GM21528 (cell line): ENCODE measurements at regions not wholly inside any gene's neighbourhood (a gene's known extent, or its start where the extent isn't known, plus 50 kb on each side); places are given as distances from the start of the nearest gene placed in this dataset.

Experiments used
- ATAC-seq: cut with Tn5 transposase; IDR thresholded peaks from one replicate; pipeline ENCODE4 v1.9.1; 2021; ENCODE audit warnings: mild to moderate bottlenecking, moderate library complexity; ENCODE audit not compliant: unreplicated experiment, low FRiP score

GRCh38 chr14:98955036-98955740 lies 316.8 kb downstream of the BCL11B start:
- no peak for ATAC-seq

GRCh38 chr14:98955741-98956070 lies 316.3 kb downstream of the BCL11B start:
- no peak for ATAC-seq

GRCh38 chr14:98956181-98956580 lies 315.8 kb downstream of the BCL11B start:
- no peak for ATAC-seq

DNA sequence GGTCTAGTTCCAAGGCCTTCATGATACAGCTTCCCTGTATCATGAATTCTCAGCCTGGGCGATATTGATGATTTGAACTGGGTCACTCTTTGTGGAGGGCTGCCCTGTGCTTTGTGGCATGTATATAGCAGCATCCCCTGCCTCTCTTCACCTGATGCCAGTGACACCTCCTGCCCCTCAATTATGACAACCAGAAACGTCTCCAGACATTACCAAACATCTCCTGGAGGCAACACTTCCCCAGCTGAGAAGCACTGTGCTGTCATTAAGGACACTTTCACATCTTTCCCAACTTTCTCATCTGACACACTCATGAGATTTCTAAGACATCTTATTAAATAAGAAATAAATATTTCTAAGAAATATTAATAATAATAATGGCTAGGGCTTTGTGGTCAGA lies 315.3 kb downstream of the BCL11B start:
- no peak for ATAC-seq

GRCh38 chr14:98957211-98958047 lies 314.6 kb downstream of the BCL11B start:
- no peak for ATAC-seq

GRCh38 chr14:98958048-98958631 lies 313.9 kb downstream of the BCL11B start:
- ATAC-seq, result no peak

GRCh38 chr14:98958632-98959031 lies 313.4 kb downstream of the BCL11B start:
- ATAC-seq, result no peak

DNA sequence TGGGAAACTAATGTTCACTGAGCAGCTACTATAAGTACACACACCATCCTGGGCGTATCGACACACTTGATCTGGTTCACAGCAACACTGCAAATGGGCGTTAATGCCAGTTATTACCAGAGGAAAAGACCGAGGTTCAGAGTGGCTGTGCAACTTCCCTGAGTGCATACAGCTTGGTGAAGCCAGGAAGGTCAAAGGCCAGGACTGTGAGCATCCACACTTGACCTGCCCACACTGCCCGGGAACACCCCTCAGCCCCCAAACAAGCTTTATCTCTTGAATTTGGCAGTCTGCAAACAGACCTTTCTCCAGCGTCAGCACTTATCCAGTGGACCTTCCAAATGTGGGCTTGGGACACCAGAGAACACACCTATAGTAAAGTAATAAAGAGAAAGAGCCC lies 312.6 kb downstream of the BCL11B start:
- no peak for ATAC-seq

- ATAC-seq, result no peak
Observed at GRCh38 chr14:98959958-98960616, 311.9 kb downstream of the BCL11B start.

- ATAC-seq, result no peak
Observed at GRCh38 chr14:98960617-98961013, 311.4 kb downstream of the BCL11B start.

- no peak for ATAC-seq
Observed at GRCh38 chr14:98961191-98961590, 310.8 kb downstream of the BCL11B start.

- ATAC-seq, result no peak
Observed at GRCh38 chr14:98962118-98962517, 309.9 kb downstream of the BCL11B start.

- no peak for ATAC-seq
Observed at GRCh38 chr14:98963610-98964009, 308.4 kb downstream of the BCL11B start.

GRCh38 chr14:98964171-98964570 lies 307.8 kb downstream of the BCL11B start:
- ATAC-seq, result no peak

DNA sequence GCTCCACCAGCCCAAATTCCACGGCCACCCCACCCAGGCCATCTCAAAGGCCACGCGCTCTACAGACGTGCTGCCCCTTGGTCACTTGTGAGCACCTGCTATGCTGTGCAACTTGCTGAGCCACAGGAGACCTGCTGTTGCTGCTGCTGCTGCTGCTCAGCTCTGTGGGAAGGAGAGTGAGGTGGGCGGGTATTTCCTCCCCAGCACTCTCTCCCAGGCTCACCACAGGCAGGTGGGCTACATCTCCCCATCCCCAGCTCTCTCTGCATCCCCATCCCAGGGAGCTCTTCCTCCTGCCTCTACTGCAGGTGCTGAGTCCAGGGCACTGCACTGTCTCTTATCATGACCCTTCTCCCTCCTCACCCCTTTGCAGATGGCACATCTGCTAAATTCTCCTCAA lies 306.9 kb downstream of the BCL11B start:
- ATAC-seq, result no peak

GRCh38 chr14:98966016-98966415 lies 306.0 kb downstream of the BCL11B start:
- ATAC-seq, result no peak

GRCh38 chr14:98966475-98967162 lies 305.4 kb downstream of the BCL11B start:
- no peak for ATAC-seq

- no peak for ATAC-seq
Observed at GRCh38 chr14:98974113-98974512, 297.9 kb downstream of the BCL11B start.

- no peak for ATAC-seq
Observed at GRCh38 chr14:98976271-98976670, 295.7 kb downstream of the BCL11B start.

DNA sequence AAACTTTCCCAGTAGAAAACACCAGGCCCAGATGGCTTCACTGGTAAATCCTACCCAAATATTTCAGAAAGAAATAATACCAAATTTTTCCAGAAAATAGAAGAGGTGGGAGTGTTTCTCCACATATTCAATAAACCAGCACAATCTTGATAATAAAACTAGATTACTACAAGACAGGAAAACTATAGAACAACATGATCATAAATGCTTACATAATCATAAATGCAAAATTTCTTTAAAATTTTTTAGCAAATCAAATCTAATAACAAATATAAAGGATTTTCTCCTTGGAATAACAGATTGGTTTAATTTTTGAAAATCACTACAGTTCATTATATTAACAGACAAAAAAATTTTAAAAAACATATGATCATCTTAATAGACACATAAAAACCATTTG lies 294.5 kb downstream of the BCL11B start:
- no peak for ATAC-seq

DNA sequence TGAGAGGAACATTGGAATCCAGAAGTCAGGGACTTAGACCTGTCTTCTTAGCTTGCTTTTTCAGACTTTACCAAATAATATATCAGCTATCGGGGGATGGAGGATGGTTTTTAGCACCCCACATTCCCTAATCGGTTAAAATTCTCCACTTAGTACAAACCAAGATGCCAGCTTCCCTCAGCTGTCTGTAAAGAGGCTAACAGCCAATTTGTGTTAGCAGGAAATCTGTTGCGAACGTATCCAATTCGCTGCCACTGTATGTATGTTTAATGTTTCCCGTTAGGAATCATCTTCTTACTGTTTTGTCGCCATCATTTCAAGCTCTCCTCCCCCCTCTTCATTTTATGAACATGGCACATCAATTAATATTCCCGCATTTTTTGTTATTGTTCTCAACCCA lies 289.0 kb downstream of the BCL11B start:
- no peak for ATAC-seq
